SK-N-SH (cell line): ENCODE measurements at regions not wholly inside any gene's neighbourhood (a gene's known extent, or its start where the extent isn't known, plus 50 kb on each side); places are given as distances from the start of the nearest gene placed in this dataset.
A peak's percentile ranks its signal among the peaks of the same experiment; 100 is the strongest.

Experiments used
- CTCF ChIA-PET: fragments of 300-600, 350-600 bp; formaldehyde crosslinking; extraction: SDS; loops from one replicate; lab custom pipeline; 2021; lab: Yijun Ruan, JAX
- POLR2A ChIA-PET: fragments of 350-600 bp; sonication (Branson Sonifier 250); formaldehyde crosslinking; extraction: SDS; loops from one replicate; lab custom pipeline; 2020; ENCODE audit warnings: antibody characterized with exemption, inconsistent platforms; lab: Yijun Ruan, JAX
- DNase-seq: peaks from one replicate; pipeline ENCODE4 v3.0.0; 2012
- H2AFZ ChIP-seq: fragments of 200-600 bp; sonication (generic); 2 replicates; pipeline ENCODE4 v1.8.1; 2016; ENCODE audit warnings: antibody characterized with exemption, mild to moderate bottlenecking, low read depth
- H3F3A ChIP-seq: fragments of 200-600 bp; sonication (generic); replicated peaks from 2 replicates; pipeline ENCODE3; 2016; ENCODE audit warnings: antibody characterized with exemption, mild to moderate bottlenecking; ENCODE audit not compliant: insufficient read depth
- H3K27ac ChIP-seq, 2 experiments: fragments of 200-500 bp in 1 of 2; fragments of 200-600 bp in 1 of 2; sonication (Bioruptor generic) in 1 of 2; sonication (generic), shearing (Covaris generic) in 1 of 2; 2 replicates each; pipeline versions ENCODE4 v1.5.1 to v1.6.1; 2014 to 2016; ENCODE audit warnings: low read depth in 2 of 2, inconsistent platforms in 1 of 2, low read length in 1 of 2, mild to moderate bottlenecking in 1 of 2, mixed read lengths in 1 of 2
- H3K27me3 ChIP-seq: fragments of 200-600 bp; sonication (generic), shearing (Covaris generic); 2 replicates; pipeline ENCODE4 v1.6.1; 2016; ENCODE audit warnings: mixed run types; ENCODE audit not compliant: insufficient read depth
- H3K36me3 ChIP-seq, 2 experiments: fragments of 200-500 bp in 1 of 2; fragments of 200-600 bp in 1 of 2; sonication (Bioruptor generic) in 1 of 2; sonication (generic) in 1 of 2; replicated peaks in 1 of 2; 2 replicates each; pipeline versions ENCODE3 to v1.5.1; 2014 to 2016; ENCODE audit warnings: low read length in 1 of 2, mild to moderate bottlenecking in 1 of 2; ENCODE audit not compliant: insufficient read depth in 2 of 2, control insufficient read depth in 1 of 2
- H3K4me1 ChIP-seq, 2 experiments: fragments of 200-500 bp in 1 of 2; fragments of 200-600 bp in 1 of 2; sonication (Bioruptor generic) in 1 of 2; sonication (generic), shearing (Covaris generic) in 1 of 2; 2 replicates each; pipeline versions ENCODE4 v1.5.1 to v1.6.1; 2014 to 2016; ENCODE audit warnings: low read depth in 1 of 2, low read length in 1 of 2, mixed run types in 1 of 2; ENCODE audit not compliant: insufficient read depth in 2 of 2, control insufficient read depth in 1 of 2
- H3K4me2 ChIP-seq: fragments of 200-600 bp; sonication (generic), shearing (Covaris generic); 2 replicates; pipeline ENCODE4 v1.6.1; 2017; ENCODE audit warnings: mixed run types
- H3K4me3 ChIP-seq, 2 experiments: fragments of 200-500 bp in 1 of 2; fragments of 200-600 bp in 1 of 2; sonication (Bioruptor generic) in 1 of 2; sonication (generic), shearing (Covaris generic) in 1 of 2; 2 replicates each; pipeline versions ENCODE4 v1.5.1 to v1.8.1; 2014 to 2016; ENCODE audit warnings: low read depth in 2 of 2, inconsistent platforms in 1 of 2, low read length in 1 of 2, mild to moderate bottlenecking in 1 of 2, mixed read lengths in 1 of 2, moderate library complexity in 1 of 2
- H3K79me2 ChIP-seq: fragments of 200-600 bp; sonication (generic); 2 replicates; pipeline ENCODE4 v1.8.1; 2017; ENCODE audit warnings: mild to moderate bottlenecking; ENCODE audit not compliant: insufficient read depth
- H3K9ac ChIP-seq: fragments of 200-600 bp; sonication (generic); 2 replicates; pipeline ENCODE4 v1.6.1; 2017; ENCODE audit warnings: mixed run types
- H3K9me2 ChIP-seq: fragments of 200-600 bp; sonication (generic); 2 replicates; pipeline ENCODE4 v1.6.1; 2017; ENCODE audit warnings: mixed run types
- H3K9me3 ChIP-seq: fragments of 200-600 bp; sonication (generic); 2 replicates; pipeline ENCODE4 v1.6.1; 2017; ENCODE audit warnings: mixed run types, mild to moderate bottlenecking, moderate library complexity
- H4K20me1 ChIP-seq: fragments of 200-600 bp; sonication (generic); 2 replicates; pipeline ENCODE4 v1.6.1; 2017; ENCODE audit warnings: mild to moderate bottlenecking, mixed run types; ENCODE audit not compliant: insufficient read depth
- EP300 ChIP-seq, 2 experiments: IDR thresholded peaks; 2 replicates each; pipeline versions ENCODE4 v1.4.0 to v1.6.1; 2012; ENCODE audit warnings: borderline replicate concordance in 1 of 2, low read depth in 1 of 2, low read length in 1 of 2
- FOSL2 ChIP-seq: IDR thresholded peaks from 2 replicates; pipeline ENCODE4 v1.4.0; 2012; ENCODE audit warnings: low read depth, mild to moderate bottlenecking, moderate library complexity, borderline replicate concordance
- FOXM1 ChIP-seq: IDR thresholded peaks from 2 replicates; pipeline ENCODE4 v1.4.0; 2012; ENCODE audit warnings: low read depth, mild to moderate bottlenecking
- GATA2 ChIP-seq: sonication (generic); formaldehyde crosslinking; IDR thresholded peaks from 2 replicates; pipeline ENCODE4 v1.5.0; 2020; ENCODE audit warnings: mild to moderate bottlenecking, missing genetic modification reagents
- IRF3 ChIP-seq: fragments of 150-350 bp; IDR thresholded peaks from 2 replicates; pipeline ENCODE4 v1.6.1; 2016; ENCODE audit warnings: mild to moderate bottlenecking, low read depth, low read length
- JUND ChIP-seq: IDR thresholded peaks from 2 replicates; pipeline ENCODE4 v1.4.0; 2012
- MAX ChIP-seq: IDR thresholded peaks from 2 replicates; pipeline ENCODE4 v1.4.0; 2012; ENCODE audit warnings: low read depth
- MEF2A ChIP-seq: IDR thresholded peaks from 2 replicates; pipeline ENCODE4 v1.4.0; 2012; ENCODE audit warnings: low read depth, borderline replicate concordance
- NFIC ChIP-seq: IDR thresholded peaks from 2 replicates; pipeline ENCODE4 v1.4.0; 2012; ENCODE audit warnings: borderline replicate concordance
- NRF1 ChIP-seq: IDR thresholded peaks from 2 replicates; pipeline ENCODE4 v1.6.1; 2012; ENCODE audit warnings: low read depth, mild to moderate bottlenecking, low read length
- POLR2AphosphoS5 ChIP-seq: IDR thresholded peaks from 2 replicates; pipeline ENCODE4 v1.6.1; 2012; ENCODE audit warnings: low read depth, low read length
- RAD21 ChIP-seq: IDR thresholded peaks from 2 replicates; pipeline ENCODE4 v1.6.1; 2012; ENCODE audit warnings: mild to moderate bottlenecking, low read length
- RFX5 ChIP-seq: IDR thresholded peaks from 2 replicates; pipeline ENCODE4 v1.6.1; 2012; ENCODE audit warnings: mild to moderate bottlenecking, improper control_type of control experiment, low read length
- RXRA ChIP-seq: IDR thresholded peaks from 2 replicates; pipeline ENCODE4 v1.4.0; 2012; ENCODE audit warnings: low read depth, mild to moderate bottlenecking, borderline replicate concordance
- TAF1 ChIP-seq: IDR thresholded peaks from 2 replicates; pipeline ENCODE4 v1.6.1; 2012; ENCODE audit warnings: low read depth, mild to moderate bottlenecking, low read length, moderate library complexity, borderline replicate concordance
- TCF12 ChIP-seq: IDR thresholded peaks from 2 replicates; pipeline ENCODE4 v1.4.0; 2012
- TEAD4 ChIP-seq: IDR thresholded peaks from 2 replicates; pipeline ENCODE4 v1.4.0; 2012; ENCODE audit warnings: mild to moderate bottlenecking, borderline replicate concordance; ENCODE audit not compliant: insufficient read depth
- USF2 ChIP-seq: fragments of 150-350 bp; IDR thresholded peaks from 2 replicates; pipeline ENCODE4 v1.6.1; 2017; ENCODE audit warnings: antibody characterized with exemption, low read length, low read depth, borderline replicate concordance
- YY1 ChIP-seq: IDR thresholded peaks from 2 replicates; pipeline ENCODE4 v1.4.0; 2012; ENCODE audit warnings: low read depth, mild to moderate bottlenecking
- WGBS: methylation state at CpG from one replicate; pipeline ENCODE4 v1.1.6; 2017; ENCODE audit warnings: low lambda C conversion rate; 5-methylcytosine and 5-hydroxymethylcytosine counted together

DNA sequence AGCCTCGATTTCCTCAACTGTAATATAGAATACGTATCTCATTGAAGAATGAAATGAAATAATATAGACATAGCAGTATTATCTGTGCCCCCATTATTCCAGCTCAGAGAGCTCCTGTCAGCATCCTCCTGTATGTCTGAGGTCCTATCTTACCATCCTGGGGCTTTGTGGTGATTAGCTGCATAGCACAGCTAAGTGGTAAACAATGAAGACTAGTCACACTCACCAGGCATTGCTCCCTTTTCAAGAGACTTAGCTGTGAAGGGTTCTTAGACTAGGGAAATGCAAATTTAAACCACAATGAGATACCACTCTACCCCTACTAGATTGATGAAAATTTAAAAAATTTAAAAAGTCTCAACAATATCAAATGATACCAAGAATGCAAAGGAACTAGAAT is 172.9 kb downstream of the SLC39A8 start:
- CTCF ChIA-PET: no interaction called here
- no peak for DNase-seq
- no peak overlapping the region for H2AFZ ChIP-seq

DNA sequence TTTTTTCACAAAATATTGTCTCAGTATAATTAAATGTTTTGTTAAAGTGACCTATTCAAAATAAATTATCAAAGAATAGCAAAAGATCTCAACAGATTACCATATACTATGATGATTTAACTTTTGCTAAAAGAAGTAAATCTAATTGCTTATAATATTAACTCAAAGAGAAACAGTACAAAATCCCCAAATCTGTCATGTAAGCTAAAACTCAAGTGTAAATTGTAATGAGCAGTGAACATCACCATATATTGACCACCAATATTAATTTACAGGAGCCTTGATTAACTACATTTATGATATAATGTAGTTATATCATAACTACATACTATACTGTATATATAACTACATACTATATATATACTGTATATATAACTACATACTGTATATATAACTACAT is 174.4 kb downstream of the SLC39A8 start:
- H3K4me2 ChIP-seq: no peak overlapping the region
- no peak for DNase-seq
- no peaks in the 10 kb centered on the region for H3K9me2 ChIP-seq
- POLR2A ChIA-PET: no interaction called here
- no peak overlapping the region for H3K4me3 ChIP-seq
- no peak overlapping the region for H2AFZ ChIP-seq
- H3K9ac ChIP-seq: no peak overlapping the region
- H3K9me3 ChIP-seq: no peaks in the 10 kb centered on the region
- no peak for TF ChIP-seq FOXM1
- TF ChIP-seq MEF2A: no peak
- TF ChIP-seq RXRA: no peak
- TF ChIP-seq RAD21: no peak
- no peaks in the 10 kb centered on the region for H3K27me3 ChIP-seq
- CTCF ChIA-PET: no interaction called here
- no peaks in the 10 kb centered on the region for H4K20me1 ChIP-seq
- peaks cover 10% of the 10 kb centered on the region for H3F3A ChIP-seq
- no peak overlapping the region for H3K27ac ChIP-seq
- H3K79me2 ChIP-seq: no peaks in the 10 kb centered on the region
- H3K36me3 ChIP-seq: no peaks in the 10 kb centered on the region
- peaks cover 0 to 10% of the 10 kb centered on the region in 2 experiments; a peak in 1 of 4 replicates for H3K4me1 ChIP-seq

More for the DNA sequence above, 172.9 kb downstream of the SLC39A8 start:
- H3K79me2 ChIP-seq: no peaks in the 10 kb centered on the region
- H3K27ac ChIP-seq: no peak overlapping the region
- 72% methylated on average over 2 of the region's 2 CpGs for WGBS
- POLR2A ChIA-PET: no interaction called here
- no peaks in the 10 kb centered on the region for H3K36me3 ChIP-seq
- H3K9ac ChIP-seq: no peak overlapping the region
- no peaks in the 10 kb centered on the region for H3K9me3 ChIP-seq
- H4K20me1 ChIP-seq: no peaks in the 10 kb centered on the region
- no peaks in the 10 kb centered on the region for H3K9me2 ChIP-seq
- H3K4me2 ChIP-seq: no peak overlapping the region
- TF ChIP-seq FOSL2 (no peak), TCF12 (no peak), MAX (no peak)
- H3K4me3 ChIP-seq: no peak overlapping the region
- peaks cover 10% of the 10 kb centered on the region for H3F3A ChIP-seq
- no peaks in the 10 kb centered on the region for H3K27me3 ChIP-seq
- peaks cover 0 to 10% of the 10 kb centered on the region in 2 experiments; a peak in 1 of 4 replicates for H3K4me1 ChIP-seq

- H3K4me2 ChIP-seq: no peak overlapping the region
- DNase-seq: peak; percentile 55
- H3K36me3 ChIP-seq: no peaks in the 10 kb centered on the region
- WGBS: 73% methylated on average over 2 of the region's 2 CpGs
- no peak overlapping the region for H2AFZ ChIP-seq
- no peak overlapping the region; a peak in 1 of 4 replicates for H3K27ac ChIP-seq
- H3K4me1 ChIP-seq: peaks cover 0 to 10% of the 10 kb centered on the region in 2 experiments; a peak in 1 of 4 replicates
- H4K20me1 ChIP-seq: no peaks in the 10 kb centered on the region
- ChIA-PET CTCF (interaction anchor here (1.6 kb wide), 1 partner anchor 11 kb away, joined by 5 read pairs; no protein-coding TSS in a partner anchor), POLR2A (no interaction called here)
- no peaks in the 10 kb centered on the region for H3K9me3 ChIP-seq
- H3K9ac ChIP-seq: no peak overlapping the region
- no peaks in the 10 kb centered on the region for H3K9me2 ChIP-seq
- H3K4me3 ChIP-seq: no peak overlapping the region
- no peaks in the 10 kb centered on the region for H3K27me3 ChIP-seq
- peaks cover 3% of the 10 kb centered on the region for H3F3A ChIP-seq
- H3K79me2 ChIP-seq: no peaks in the 10 kb centered on the region
- no peak for TF ChIP-seq NRF1
- TF ChIP-seq JUND: no peak
- no peak for TF ChIP-seq MEF2A
- no peak for TF ChIP-seq TEAD4
- no peak for TF ChIP-seq YY1
- TF ChIP-seq IRF3: no peak
- TF ChIP-seq POLR2AphosphoS5: no peak
- no peak for TF ChIP-seq FOSL2
- no peak for TF ChIP-seq FOXM1
- TF ChIP-seq RFX5: no peak
- TF ChIP-seq GATA2 (CRISPR knock-in tag): no peak
- no peak for TF ChIP-seq USF2
- no peak for TF ChIP-seq TAF1
- no peak for TF ChIP-seq TCF12
- no peak for TF ChIP-seq EP300 (IDR thresholded peaks at IDR 0.05; ENCODE audit: borderline replicate concordance in 1 of 2, low read depth in 1 of 2, low read length in 1 of 2)
- no peak for TF ChIP-seq NFIC
These were observed 175.9 kb downstream of the SLC39A8 start for GRCh38 chr4:102169345-102169744.
